WTC11 (cell line): ENCODE measurements at regions not wholly inside any gene's neighbourhood (a gene's known extent, or its start where the extent isn't known, plus 50 kb on each side); places are given as distances from the start of the nearest gene placed in this dataset.

Experiments used
- ATAC-seq: fragments of 200-7000 bp; cut with Tn5 transposase; 2 replicates; pipeline ENCODE4 v1.10.0; 2021; ENCODE audit warnings: mild to moderate bottlenecking, moderate library complexity
- CTCF ChIA-PET: fragments of 300-600 bp; sonication (Branson Sonifier 250); formaldehyde crosslinking; loops from one replicate; lab custom pipeline; 2021; ENCODE audit warnings: antibody characterized with exemption; lab: Charles Lee
- POLR2A ChIA-PET: fragments of 350-600 bp; sonication (Branson Sonifier 250); formaldehyde crosslinking; loops from one replicate; lab custom pipeline; 2021; ENCODE audit warnings: antibody characterized with exemption; lab: Charles Lee
- DNase-seq: peaks from one replicate; pipeline ENCODE4 v3.0.0; 2021; ENCODE audit warnings: low spot score
- H3K27ac Mint-ChIP-seq: 2 replicates; pipeline ENCODE4 v1.8.0; 2021; ENCODE audit warnings: mixed read lengths
- H3K27me3 Mint-ChIP-seq: 2 replicates; pipeline ENCODE4 v1.8.0; 2021; ENCODE audit warnings: low read depth, mild to moderate bottlenecking, moderate library complexity, mixed read lengths
- H3K36me3 Mint-ChIP-seq: 2 replicates; pipeline ENCODE4 v1.8.0; 2021; ENCODE audit warnings: mixed read lengths
- H3K4me1 Mint-ChIP-seq: 2 replicates; pipeline ENCODE4 v1.8.0; 2022; ENCODE audit warnings: mixed read lengths
- H3K4me3 Mint-ChIP-seq: 2 replicates; pipeline ENCODE4 v1.8.0; 2021; ENCODE audit warnings: mild to moderate bottlenecking, moderate library complexity, mixed read lengths
- H3K9me3 Mint-ChIP-seq: 2 replicates; pipeline ENCODE4 v1.8.0; 2021; ENCODE audit warnings: mixed read lengths
- ATF2 ChIP-seq: sonication (generic); formaldehyde crosslinking; IDR thresholded peaks from 2 replicates; pipeline ENCODE4 v1.8.1; 2022; ENCODE audit warnings: low read depth, missing genetic modification reagents, borderline replicate concordance
- CDX4 ChIP-seq: fragments of 250-450 bp; sonication (Bioruptor Pico); IDR thresholded peaks from 2 replicates; pipeline ENCODE4 v1.9.0; 2021; ENCODE audit warnings: moderate library complexity, mild to moderate bottlenecking, inconsistent platforms, borderline replicate concordance
- CREM ChIP-seq: sonication (generic); formaldehyde crosslinking; IDR thresholded peaks from 2 replicates; pipeline ENCODE4 v1.8.1; 2022; ENCODE audit warnings: mild to moderate bottlenecking, missing genetic modification reagents, moderate library complexity
- ELF4 ChIP-seq: sonication (generic); formaldehyde crosslinking; IDR thresholded peaks from 2 replicates; pipeline ENCODE4 v1.8.1; 2022; ENCODE audit warnings: low read depth, mild to moderate bottlenecking, moderate library complexity, missing genetic modification reagents
- FOXP1 ChIP-seq: sonication (generic); formaldehyde crosslinking; IDR thresholded peaks from 2 replicates; pipeline ENCODE4 v1.8.0; 2022; ENCODE audit warnings: missing genetic modification reagents, mild to moderate bottlenecking, moderate library complexity, borderline replicate concordance
- GTF2I ChIP-seq: fragments of 250-450 bp; sonication (Bioruptor Pico); conservative IDR thresholded peaks from 2 replicates; pipeline ENCODE4 v1.4.0; 2021; ENCODE audit warnings: mild to moderate bottlenecking
- IRF1 ChIP-seq: sonication (generic); formaldehyde crosslinking; IDR thresholded peaks from 2 replicates; pipeline ENCODE4 v1.8.0; 2023; ENCODE audit warnings: missing genetic modification reagents
- KAT7 ChIP-seq: sonication (generic); formaldehyde crosslinking; IDR thresholded peaks from 2 replicates; pipeline ENCODE4 v1.8.1; 2023; ENCODE audit warnings: missing genetic modification reagents, mild to moderate bottlenecking, borderline replicate concordance
- MYBL2 ChIP-seq: sonication (generic); formaldehyde crosslinking; IDR thresholded peaks from 2 replicates; pipeline ENCODE4 v1.8.1; 2023; ENCODE audit warnings: mild to moderate bottlenecking, moderate library complexity, missing genetic modification reagents
- NR2C2 ChIP-seq: sonication (generic); formaldehyde crosslinking; IDR thresholded peaks from 2 replicates; pipeline ENCODE4 v1.8.0; 2022; ENCODE audit warnings: mild to moderate bottlenecking, missing genetic modification reagents
- NR3C1 ChIP-seq: sonication (generic); formaldehyde crosslinking; conservative IDR thresholded peaks from 2 replicates; pipeline ENCODE4 v1.8.1; 2023; ENCODE audit warnings: low read depth, mild to moderate bottlenecking, missing genetic modification reagents
- SMAD3 ChIP-seq: sonication (generic); formaldehyde crosslinking; IDR thresholded peaks from 2 replicates; pipeline ENCODE4 v1.8.0; 2022; ENCODE audit warnings: missing genetic modification reagents, mild to moderate bottlenecking, borderline replicate concordance
- ZBTB21 ChIP-seq: sonication (generic); formaldehyde crosslinking; IDR thresholded peaks from 2 replicates; pipeline ENCODE4 v1.8.1; 2023; ENCODE audit warnings: mild to moderate bottlenecking, missing genetic modification reagents, borderline replicate concordance
- ZNF219 ChIP-seq: sonication (generic); formaldehyde crosslinking; IDR thresholded peaks from 2 replicates; pipeline ENCODE4 v1.8.0; 2023; ENCODE audit warnings: missing genetic modification reagents, mild to moderate bottlenecking, borderline replicate concordance
- ZNF317 ChIP-seq: sonication (generic); formaldehyde crosslinking; IDR thresholded peaks from 2 replicates; pipeline ENCODE4 v1.8.1; 2023; ENCODE audit warnings: low read depth, mild to moderate bottlenecking, moderate library complexity, missing genetic modification reagents, borderline replicate concordance
- ZNF416 ChIP-seq: fragments of 250-450 bp; sonication (Bioruptor Pico); IDR thresholded peaks from 2 replicates; pipeline ENCODE4 v1.9.0; 2021; ENCODE audit warnings: mild to moderate bottlenecking, inconsistent platforms
- TF ChIP-seq, protein P1 (sequence below): sonication (generic); formaldehyde crosslinking; IDR thresholded peaks from 2 replicates; pipeline ENCODE4 v1.8.0; 2022; ENCODE audit warnings: mild to moderate bottlenecking, missing genetic modification reagents
- TF ChIP-seq, protein P2 (sequence below): fragments of 200-600 bp; IDR thresholded peaks from 2 replicates; pipeline ENCODE4 v1.8.0; 2022; ENCODE audit warnings: antibody characterized with exemption
- TF ChIP-seq, protein P3 (sequence below): sonication (generic); formaldehyde crosslinking; IDR thresholded peaks from 2 replicates; pipeline ENCODE4 v1.8.1; 2023; ENCODE audit warnings: mild to moderate bottlenecking, missing genetic modification reagents
- TF ChIP-seq, protein P4 (sequence below): sonication (generic); formaldehyde crosslinking; IDR thresholded peaks from 2 replicates; pipeline ENCODE4 v1.8.1; 2022; ENCODE audit warnings: missing genetic modification reagents, borderline replicate concordance
- TF ChIP-seq, protein P5 (sequence below): sonication (generic); formaldehyde crosslinking; IDR thresholded peaks from 2 replicates; pipeline ENCODE4 v1.8.1; 2022; ENCODE audit warnings: mild to moderate bottlenecking, missing genetic modification reagents, moderate library complexity, borderline replicate concordance

GRCh38 chr6:149132336-149132735 is 185.2 kb upstream of the TAB2 start:
- Mint-ChIP-seq H3K4me3 (no peak overlapping the region), H3K36me3 (no peaks in the 10 kb centered on the region), H3K4me1 (no peaks in the 10 kb centered on the region), H3K27me3 (peaks cover 5% of the 10 kb centered on the region; the same call in 1 of the 2 replicates), H3K27ac (no peak overlapping the region), H3K9me3 (no peaks in the 10 kb centered on the region)
- CTCF ChIA-PET: no interaction called here
- DNase-seq: no peak
- ATAC-seq: no peak
- POLR2A ChIA-PET: no interaction called here
- no peak for TF ChIP-seq NR3C1
- TF ChIP-seq, protein P1, sequence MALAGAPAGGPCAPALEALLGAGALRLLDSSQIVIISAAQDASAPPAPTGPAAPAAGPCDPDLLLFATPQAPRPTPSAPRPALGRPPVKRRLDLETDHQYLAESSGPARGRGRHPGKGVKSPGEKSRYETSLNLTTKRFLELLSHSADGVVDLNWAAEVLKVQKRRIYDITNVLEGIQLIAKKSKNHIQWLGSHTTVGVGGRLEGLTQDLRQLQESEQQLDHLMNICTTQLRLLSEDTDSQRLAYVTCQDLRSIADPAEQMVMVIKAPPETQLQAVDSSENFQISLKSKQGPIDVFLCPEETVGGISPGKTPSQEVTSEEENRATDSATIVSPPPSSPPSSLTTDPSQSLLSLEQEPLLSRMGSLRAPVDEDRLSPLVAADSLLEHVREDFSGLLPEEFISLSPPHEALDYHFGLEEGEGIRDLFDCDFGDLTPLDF (CRISPR knock-in tag): no peak

DNA sequence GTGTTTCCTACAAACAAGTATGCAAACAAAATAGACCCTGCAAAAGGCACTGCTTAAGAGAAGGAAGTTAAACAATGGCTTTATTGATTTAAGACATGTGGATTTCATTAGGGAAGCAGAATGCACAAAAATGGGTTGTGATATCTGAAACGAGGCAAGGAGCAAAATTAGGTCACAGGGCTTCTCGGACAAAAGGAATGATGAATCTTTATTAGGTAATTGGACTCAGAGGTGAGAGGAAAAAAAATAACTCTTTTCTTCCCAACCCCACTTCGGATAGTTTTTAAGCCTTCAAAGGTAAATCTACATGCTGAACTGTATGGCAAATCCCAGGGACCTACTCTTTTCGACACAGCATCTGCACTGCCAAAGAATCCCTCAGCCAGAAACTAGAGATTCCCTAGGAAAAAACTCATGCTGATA is 183.0 kb upstream of the TAB2 start:
- Mint-ChIP-seq H3K36me3 (no peaks in the 10 kb centered on the region), H3K27me3 (peaks cover 5% of the 10 kb centered on the region; the same call in 1 of the 2 replicates), H3K4me3 (no peak overlapping the region), H3K4me1 (no peaks in the 10 kb centered on the region), H3K9me3 (no peaks in the 10 kb centered on the region), H3K27ac (no peak overlapping the region)
- CTCF ChIA-PET: no interaction called here
- POLR2A ChIA-PET: no interaction called here
- TF ChIP-seq, protein P2, sequence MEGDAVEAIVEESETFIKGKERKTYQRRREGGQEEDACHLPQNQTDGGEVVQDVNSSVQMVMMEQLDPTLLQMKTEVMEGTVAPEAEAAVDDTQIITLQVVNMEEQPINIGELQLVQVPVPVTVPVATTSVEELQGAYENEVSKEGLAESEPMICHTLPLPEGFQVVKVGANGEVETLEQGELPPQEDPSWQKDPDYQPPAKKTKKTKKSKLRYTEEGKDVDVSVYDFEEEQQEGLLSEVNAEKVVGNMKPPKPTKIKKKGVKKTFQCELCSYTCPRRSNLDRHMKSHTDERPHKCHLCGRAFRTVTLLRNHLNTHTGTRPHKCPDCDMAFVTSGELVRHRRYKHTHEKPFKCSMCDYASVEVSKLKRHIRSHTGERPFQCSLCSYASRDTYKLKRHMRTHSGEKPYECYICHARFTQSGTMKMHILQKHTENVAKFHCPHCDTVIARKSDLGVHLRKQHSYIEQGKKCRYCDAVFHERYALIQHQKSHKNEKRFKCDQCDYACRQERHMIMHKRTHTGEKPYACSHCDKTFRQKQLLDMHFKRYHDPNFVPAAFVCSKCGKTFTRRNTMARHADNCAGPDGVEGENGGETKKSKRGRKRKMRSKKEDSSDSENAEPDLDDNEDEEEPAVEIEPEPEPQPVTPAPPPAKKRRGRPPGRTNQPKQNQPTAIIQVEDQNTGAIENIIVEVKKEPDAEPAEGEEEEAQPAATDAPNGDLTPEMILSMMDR: no peak
- TF ChIP-seq ELF4 (CRISPR knock-in tag): no peak
- TF ChIP-seq CREM (CRISPR knock-in tag): no peak
- TF ChIP-seq IRF1: no peak
- no peak for TF ChIP-seq FOXP1 (CRISPR knock-in tag)
- TF ChIP-seq ZNF416 (CRISPR knock-in tag): no peak
- TF ChIP-seq, protein P3, sequence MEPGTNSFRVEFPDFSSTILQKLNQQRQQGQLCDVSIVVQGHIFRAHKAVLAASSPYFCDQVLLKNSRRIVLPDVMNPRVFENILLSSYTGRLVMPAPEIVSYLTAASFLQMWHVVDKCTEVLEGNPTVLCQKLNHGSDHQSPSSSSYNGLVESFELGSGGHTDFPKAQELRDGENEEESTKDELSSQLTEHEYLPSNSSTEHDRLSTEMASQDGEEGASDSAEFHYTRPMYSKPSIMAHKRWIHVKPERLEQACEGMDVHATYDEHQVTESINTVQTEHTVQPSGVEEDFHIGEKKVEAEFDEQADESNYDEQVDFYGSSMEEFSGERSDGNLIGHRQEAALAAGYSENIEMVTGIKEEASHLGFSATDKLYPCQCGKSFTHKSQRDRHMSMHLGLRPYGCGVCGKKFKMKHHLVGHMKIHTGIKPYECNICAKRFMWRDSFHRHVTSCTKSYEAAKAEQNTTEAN (CRISPR knock-in tag): no peak
- no peak for TF ChIP-seq GTF2I
- no peak for TF ChIP-seq ZNF219 (CRISPR knock-in tag)
- ATAC-seq: no peak
- no peak for DNase-seq

DNA sequence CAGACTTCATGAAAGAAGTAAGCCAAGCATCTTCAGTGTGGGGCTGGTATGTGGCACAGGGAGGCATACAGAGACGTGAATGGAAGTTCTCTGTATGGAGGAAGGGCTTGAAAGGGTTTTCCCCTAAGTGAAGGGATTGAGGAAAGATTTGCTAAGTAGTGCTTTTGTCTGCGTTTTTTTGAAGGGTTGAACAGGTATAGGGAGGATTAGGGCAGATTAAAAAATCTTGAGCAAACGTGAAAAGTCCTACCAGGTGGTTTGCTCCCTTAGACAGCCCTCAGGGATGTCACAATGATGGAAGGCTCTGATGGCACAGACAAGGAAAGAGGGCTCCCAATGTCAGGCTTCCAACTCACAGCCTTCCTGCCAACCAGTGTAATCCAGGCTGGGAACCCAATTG is 181.7 kb upstream of the TAB2 start:
- Mint-ChIP-seq H3K4me1 (no peaks in the 10 kb centered on the region), H3K27ac (no peak overlapping the region), H3K9me3 (no peaks in the 10 kb centered on the region), H3K27me3 (peaks cover 5% of the 10 kb centered on the region; the same call in 1 of the 2 replicates), H3K4me3 (no peak overlapping the region), H3K36me3 (no peaks in the 10 kb centered on the region)
- ATAC-seq: no peak
- ChIA-PET CTCF (no interaction called here), POLR2A (no interaction called here)
- no peak for DNase-seq
- TF ChIP-seq ZNF317 (CRISPR knock-in tag) (no peak), ZBTB21 (no peak), CDX4 (no peak), NR2C2 (CRISPR knock-in tag) (no peak), MYBL2 (CRISPR knock-in tag) (no peak), SMAD3 (CRISPR knock-in tag) (no peak), KAT7 (CRISPR knock-in tag) (no peak), ATF2 (no peak)
- TF ChIP-seq, protein P4, sequence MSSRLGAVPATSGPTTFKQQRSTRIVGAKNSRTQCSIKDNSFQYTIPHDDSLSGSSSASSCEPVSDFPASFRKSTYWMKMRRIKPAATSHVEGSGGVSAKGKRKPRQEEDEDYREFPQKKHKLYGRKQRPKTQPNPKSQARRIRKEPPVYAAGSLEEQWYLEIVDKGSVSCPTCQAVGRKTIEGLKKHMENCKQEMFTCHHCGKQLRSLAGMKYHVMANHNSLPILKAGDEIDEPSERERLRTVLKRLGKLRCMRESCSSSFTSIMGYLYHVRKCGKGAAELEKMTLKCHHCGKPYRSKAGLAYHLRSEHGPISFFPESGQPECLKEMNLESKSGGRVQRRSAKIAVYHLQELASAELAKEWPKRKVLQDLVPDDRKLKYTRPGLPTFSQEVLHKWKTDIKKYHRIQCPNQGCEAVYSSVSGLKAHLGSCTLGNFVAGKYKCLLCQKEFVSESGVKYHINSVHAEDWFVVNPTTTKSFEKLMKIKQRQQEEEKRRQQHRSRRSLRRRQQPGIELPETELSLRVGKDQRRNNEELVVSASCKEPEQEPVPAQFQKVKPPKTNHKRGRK: no peak
- TF ChIP-seq, protein P1 (CRISPR knock-in tag): no peak
- TF ChIP-seq, protein P5, sequence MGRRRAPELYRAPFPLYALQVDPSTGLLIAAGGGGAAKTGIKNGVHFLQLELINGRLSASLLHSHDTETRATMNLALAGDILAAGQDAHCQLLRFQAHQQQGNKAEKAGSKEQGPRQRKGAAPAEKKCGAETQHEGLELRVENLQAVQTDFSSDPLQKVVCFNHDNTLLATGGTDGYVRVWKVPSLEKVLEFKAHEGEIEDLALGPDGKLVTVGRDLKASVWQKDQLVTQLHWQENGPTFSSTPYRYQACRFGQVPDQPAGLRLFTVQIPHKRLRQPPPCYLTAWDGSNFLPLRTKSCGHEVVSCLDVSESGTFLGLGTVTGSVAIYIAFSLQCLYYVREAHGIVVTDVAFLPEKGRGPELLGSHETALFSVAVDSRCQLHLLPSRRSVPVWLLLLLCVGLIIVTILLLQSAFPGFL (CRISPR knock-in tag): no peak
